HepG2 (cell line): ENCODE measurements at regions not wholly inside any gene's neighbourhood (a gene's known extent, or its start where the extent isn't known, plus 50 kb on each side); places are given as distances from the start of the nearest gene placed in this dataset.

ENCODE experiments used
- ATAC-seq: fragments of 200-7000 bp; cut with Tn5 transposase; 3 replicates; pipeline ENCODE4 v1.9.1; 2020; ENCODE audit warnings: mild to moderate bottlenecking, moderate library complexity
- BruUV-seq: library from RNA; stranded (reverse); fragments of 400-500 nt; replicated peaks from 2 replicates; lab custom pipeline; 2021; lab: Mats Ljungman, UMichigan
- CTCF ChIA-PET: fragments of 300-600 bp; formaldehyde crosslinking; extraction: SDS; loops from one replicate; lab custom pipeline; 2021; ENCODE audit warnings: low total read pairs, inconsistent platforms, low intra/inter-chr PET ratio; lab: Yijun Ruan, JAX
- POLR2A ChIA-PET: fragments of 350-600 bp; sonication (Branson Sonifier 250); formaldehyde crosslinking; loops from one replicate; lab custom pipeline; 2020; ENCODE audit warnings: antibody characterized with exemption, inconsistent platforms; lab: Yijun Ruan, JAX
- DNase-seq: peaks from one replicate; pipeline ENCODE4 v3.0.0-alpha.2; 2015; ENCODE audit warnings: low spot score
- FAIRE-seq: peaks from 3 replicates; lab custom pipeline; 2011; peaks lifted over from hg19 to GRCh38; lab: Jason Lieb, UNC
- H2AFZ ChIP-seq: one replicate; pipeline ENCODE4 v1.6.1; 2011; ENCODE audit warnings: low read length, inconsistent platforms
- H3K27ac ChIP-seq: fragments of 300-600 bp; 3 replicates; pipeline ENCODE4 v1.8.0; 2011; ENCODE audit warnings: mixed run types, mild to moderate bottlenecking, mixed read lengths, low read length, inconsistent platforms; ENCODE audit not compliant: insufficient read depth; ENCODE audit errors: extremely low read length
- H3K27me3 ChIP-seq, 2 experiments: fragments of 200-600 bp in 1 of 2; 2 replicates in 1 of 2; 3 replicates in 1 of 2; pipeline versions ENCODE4 v1.6.0 to v1.8.0; 2011; ENCODE audit warnings: low read length in 2 of 2, mild to moderate bottlenecking in 2 of 2, moderate library complexity in 2 of 2, inconsistent platforms in 1 of 2; ENCODE audit not compliant: insufficient read depth in 2 of 2, control insufficient read depth in 1 of 2
- H3K36me3 ChIP-seq, 2 experiments: fragments of 200-600 bp in 1 of 2; replicated peaks in 1 of 2; 2 replicates in 1 of 2; 3 replicates in 1 of 2; pipeline versions ENCODE4 v1.5.1 to v1.8.0; 2011; ENCODE audit warnings: low read length in 2 of 2, inconsistent platforms in 1 of 2; ENCODE audit not compliant: insufficient read depth in 2 of 2, control insufficient read depth in 1 of 2
- H3K4me1 ChIP-seq: 2 replicates; pipeline ENCODE4 v1.5.1; 2012; ENCODE audit warnings: low read length, inconsistent platforms; ENCODE audit not compliant: insufficient read depth
- H3K4me2 ChIP-seq: 2 replicates; pipeline ENCODE4 v1.6.0; 2011; ENCODE audit warnings: low read depth, low read length, inconsistent platforms
- H3K4me3 ChIP-seq, 3 experiments: fragments of 200-600 bp in 1 of 3; sonication (generic), shearing (Covaris generic) in 1 of 3; replicated peaks in 1 of 3; 2 replicates each; pipeline ENCODE4 v1.5.1; 2011 to 2016; ENCODE audit warnings: low read length in 3 of 3, inconsistent platforms in 2 of 3, low read depth in 2 of 3, mild to moderate bottlenecking in 2 of 3, control low read depth in 1 of 3, mixed read lengths in 1 of 3; ENCODE audit not compliant: insufficient read depth in 1 of 3
- H3K79me2 ChIP-seq: one replicate; pipeline ENCODE4 v1.6.1; 2011; ENCODE audit warnings: low read length, inconsistent platforms; ENCODE audit not compliant: insufficient read depth
- H3K9ac ChIP-seq: 2 replicates; pipeline ENCODE4 v1.6.0; 2011; ENCODE audit warnings: mild to moderate bottlenecking, low read depth, low read length, inconsistent platforms; ENCODE audit not compliant: insufficient read depth
- H3K9me3 ChIP-seq: 2 replicates; pipeline ENCODE4 v1.5.1; 2012; ENCODE audit warnings: mild to moderate bottlenecking, low read length
- H4K20me1 ChIP-seq: 2 replicates; pipeline ENCODE4 v1.6.0; 2011; ENCODE audit warnings: inconsistent platforms, mild to moderate bottlenecking, low read length, moderate library complexity; ENCODE audit not compliant: insufficient read depth
- ARID2 ChIP-seq: sonication (generic); formaldehyde crosslinking; IDR thresholded peaks from 2 replicates; pipeline ENCODE4 v1.8.1; 2022; ENCODE audit warnings: mild to moderate bottlenecking, missing genetic modification reagents, borderline replicate concordance
- DMAP1 ChIP-seq: IDR thresholded peaks from 2 replicates; pipeline ENCODE4 v1.6.1; 2016
- ELF1 ChIP-seq: sonication (generic); formaldehyde crosslinking; IDR thresholded peaks from 2 replicates; pipeline ENCODE4 v1.4.0; 2020; ENCODE audit warnings: missing genetic modification reagents
- FOXK2 ChIP-seq: fragments of 450-650 bp; IDR thresholded peaks from 2 replicates; pipeline ENCODE4 v1.6.1; 2016
- IRX3 ChIP-seq: sonication (generic); formaldehyde crosslinking; IDR thresholded peaks from 2 replicates; pipeline ENCODE4 v1.8.1; 2023; ENCODE audit warnings: mild to moderate bottlenecking, low read depth, missing genetic modification reagents, borderline replicate concordance
- MED13 ChIP-seq: sonication (generic); formaldehyde crosslinking; IDR thresholded peaks from 2 replicates; pipeline ENCODE4 v1.5.0; 2020; ENCODE audit warnings: missing genetic modification reagents
- PCBP1 ChIP-seq: fragments of 200-400 bp; formaldehyde crosslinking; IDR thresholded peaks from 2 replicates; pipeline ENCODE4 v1.6.1; 2017; ENCODE audit warnings: mild to moderate bottlenecking, low read depth, low read length, borderline replicate concordance
- PHF8 ChIP-seq: sonication (generic); formaldehyde crosslinking; IDR thresholded peaks from 2 replicates; pipeline ENCODE4 v1.5.0; 2020; ENCODE audit warnings: missing genetic modification reagents
- RNF2 ChIP-seq: fragments of 450-650 bp; conservative IDR thresholded peaks from 2 replicates; pipeline ENCODE4 v1.6.1; 2016; ENCODE audit warnings: low read depth
- SATB2 ChIP-seq: sonication (generic); formaldehyde crosslinking; IDR thresholded peaks from 2 replicates; pipeline ENCODE4 v1.5.0; 2020; ENCODE audit warnings: missing genetic modification reagents
- TP53 ChIP-seq: sonication (generic); formaldehyde crosslinking; conservative IDR thresholded peaks from 2 replicates; pipeline ENCODE4 v1.4.0; 2020; ENCODE audit warnings: missing genetic modification reagents
- ZBTB1 ChIP-seq: sonication (generic); formaldehyde crosslinking; IDR thresholded peaks from 2 replicates; pipeline ENCODE4 v1.4.0; 2020; ENCODE audit warnings: missing genetic modification reagents, borderline replicate concordance
- ZFP36L1 ChIP-seq: sonication (generic); formaldehyde crosslinking; IDR thresholded peaks from 2 replicates; pipeline ENCODE4 v1.8.0; 2022; ENCODE audit warnings: mild to moderate bottlenecking, missing genetic modification reagents, moderate library complexity
- ZNF20 ChIP-seq: sonication (generic); formaldehyde crosslinking; IDR thresholded peaks from 2 replicates; pipeline ENCODE4 v1.4.0; 2020; ENCODE audit warnings: mild to moderate bottlenecking, moderate library complexity, missing genetic modification reagents
- ZNF264 ChIP-seq: sonication (generic); formaldehyde crosslinking; IDR thresholded peaks from 2 replicates; pipeline ENCODE4 v1.4.0; 2020; ENCODE audit warnings: missing genetic modification reagents
- ZNF570 ChIP-seq: sonication (generic); formaldehyde crosslinking; IDR thresholded peaks from 2 replicates; pipeline ENCODE4 v1.4.0; 2020; ENCODE audit warnings: mild to moderate bottlenecking, missing genetic modification reagents, borderline replicate concordance
- WGBS: methylation state at CpG from one replicate; pipeline ENCODE4 v1.1.6; 2017; ENCODE audit warnings: low lambda C conversion rate; 5-methylcytosine and 5-hydroxymethylcytosine counted together
- in situ Hi-C: cut with HindIII; loops from 2 replicates; pipeline ENCODE4 v1.10.0; 2017; ENCODE audit warnings: low pct_unique_long_range_greater_than_20kb; ENCODE audit not compliant: extremely low pct_ligation_motif_present
- intact Hi-C: fragments of 100-400 bp; cut with micrococcal nuclease; formaldehyde crosslinking; loops from one replicate; pipeline ENCODE4 v1.10.0; 2022; ENCODE audit not compliant: unreplicated experiment
- TF ChIP-seq, protein P1 (sequence below), 2 experiments: IDR thresholded peaks; 2 replicates each; pipeline ENCODE4 v1.6.1; 2011 to 2012; ENCODE audit warnings: low read length in 2 of 2, borderline replicate concordance in 1 of 2, low read depth in 1 of 2, mild to moderate bottlenecking in 1 of 2, moderate library complexity in 1 of 2
- TF ChIP-seq, protein P2 (sequence below): sonication (generic); formaldehyde crosslinking; IDR thresholded peaks from 2 replicates; pipeline ENCODE4 v1.8.1; 2023; ENCODE audit warnings: mild to moderate bottlenecking, missing genetic modification reagents

DNA sequence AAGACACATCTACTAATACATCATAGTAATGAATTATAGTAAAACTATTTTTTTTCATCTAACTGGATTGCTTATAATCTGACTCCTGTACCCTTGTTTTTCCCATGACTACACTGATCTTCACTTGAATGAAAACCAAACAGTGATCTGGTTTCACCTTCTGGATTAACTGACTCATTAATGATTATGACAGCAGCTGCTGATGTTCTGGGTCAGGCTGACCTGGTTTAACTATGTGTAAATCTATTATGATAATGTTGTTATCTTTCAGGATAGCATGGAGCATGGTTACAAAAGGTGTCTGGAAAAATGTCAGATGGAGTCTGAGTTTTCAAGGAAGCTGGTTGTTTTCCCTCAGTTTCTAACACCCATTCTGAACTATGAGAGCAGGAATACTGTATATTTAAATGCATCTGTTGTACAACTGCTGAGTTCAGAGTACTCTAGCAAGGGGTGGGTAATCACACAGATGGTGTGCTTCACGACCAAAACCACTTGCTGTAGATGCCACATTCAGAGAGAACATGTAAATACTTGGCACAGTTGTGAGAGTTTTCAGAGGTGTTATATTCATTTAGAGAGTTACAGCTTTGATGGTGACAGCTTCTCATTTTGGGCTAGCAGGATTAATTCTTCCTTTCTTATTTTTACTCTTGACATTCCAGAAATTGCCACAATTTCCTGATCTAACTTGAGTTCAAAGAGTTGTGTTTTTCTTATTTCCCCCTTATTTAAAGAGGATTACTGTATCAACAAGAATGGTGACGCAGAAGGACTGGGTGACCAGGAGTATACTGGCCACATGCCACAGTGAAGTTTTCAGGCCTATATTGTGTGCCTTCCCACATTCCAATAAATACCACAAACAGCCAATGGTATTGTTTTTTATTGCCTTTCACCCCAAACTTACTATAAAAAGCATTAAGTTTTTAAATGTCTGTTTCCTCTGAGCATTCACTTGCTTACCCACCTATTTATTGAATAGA lies 249.7 kb upstream of the TET2 start:
- Histone ChIP-seq H4K20me1 (no peaks in the 10 kb centered on the region), H2AFZ (no peak overlapping the region), H3K9ac (no peak overlapping the region), H3K4me3 (no peak overlapping the region), H3K79me2 (no peaks in the 10 kb centered on the region), H3K4me1 (no peaks in the 10 kb centered on the region), H3K4me2 (no peak overlapping the region), H3K36me3 (no peaks in the 10 kb centered on the region), H3K9me3 (no peaks in the 10 kb centered on the region), H3K27ac (no peak overlapping the region), H3K27me3 (no peaks in the 10 kb centered on the region)
- TF ChIP-seq ZFP36L1 (no peak), PHF8 (CRISPR knock-in tag) (no peak), ELF1 (CRISPR knock-in tag) (no peak), DMAP1 (CRISPR knock-in tag) (no peak), MED13 (no peak), FOXK2 (no peak), PCBP1 (no peak), ARID2 (CRISPR knock-in tag) (no peak), ZNF20 (CRISPR knock-in tag) (no peak), ZNF264 (no peak), IRX3 (no peak), ZBTB1 (no peak), TP53 (no peak), ZNF570 (CRISPR knock-in tag) (no peak), RNF2 (no peak), SATB2 (CRISPR knock-in tag) (no peak)
- TF ChIP-seq, protein P1, sequence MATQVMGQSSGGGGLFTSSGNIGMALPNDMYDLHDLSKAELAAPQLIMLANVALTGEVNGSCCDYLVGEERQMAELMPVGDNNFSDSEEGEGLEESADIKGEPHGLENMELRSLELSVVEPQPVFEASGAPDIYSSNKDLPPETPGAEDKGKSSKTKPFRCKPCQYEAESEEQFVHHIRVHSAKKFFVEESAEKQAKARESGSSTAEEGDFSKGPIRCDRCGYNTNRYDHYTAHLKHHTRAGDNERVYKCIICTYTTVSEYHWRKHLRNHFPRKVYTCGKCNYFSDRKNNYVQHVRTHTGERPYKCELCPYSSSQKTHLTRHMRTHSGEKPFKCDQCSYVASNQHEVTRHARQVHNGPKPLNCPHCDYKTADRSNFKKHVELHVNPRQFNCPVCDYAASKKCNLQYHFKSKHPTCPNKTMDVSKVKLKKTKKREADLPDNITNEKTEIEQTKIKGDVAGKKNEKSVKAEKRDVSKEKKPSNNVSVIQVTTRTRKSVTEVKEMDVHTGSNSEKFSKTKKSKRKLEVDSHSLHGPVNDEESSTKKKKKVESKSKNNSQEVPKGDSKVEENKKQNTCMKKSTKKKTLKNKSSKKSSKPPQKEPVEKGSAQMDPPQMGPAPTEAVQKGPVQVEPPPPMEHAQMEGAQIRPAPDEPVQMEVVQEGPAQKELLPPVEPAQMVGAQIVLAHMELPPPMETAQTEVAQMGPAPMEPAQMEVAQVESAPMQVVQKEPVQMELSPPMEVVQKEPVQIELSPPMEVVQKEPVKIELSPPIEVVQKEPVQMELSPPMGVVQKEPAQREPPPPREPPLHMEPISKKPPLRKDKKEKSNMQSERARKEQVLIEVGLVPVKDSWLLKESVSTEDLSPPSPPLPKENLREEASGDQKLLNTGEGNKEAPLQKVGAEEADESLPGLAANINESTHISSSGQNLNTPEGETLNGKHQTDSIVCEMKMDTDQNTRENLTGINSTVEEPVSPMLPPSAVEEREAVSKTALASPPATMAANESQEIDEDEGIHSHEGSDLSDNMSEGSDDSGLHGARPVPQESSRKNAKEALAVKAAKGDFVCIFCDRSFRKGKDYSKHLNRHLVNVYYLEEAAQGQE (IDR thresholded peaks at IDR 0.05; ENCODE audit: borderline replicate concordance in 1 of 2, low read depth in 1 of 2, low read length in 2 of 2), result no peak
- TF ChIP-seq, protein P2, sequence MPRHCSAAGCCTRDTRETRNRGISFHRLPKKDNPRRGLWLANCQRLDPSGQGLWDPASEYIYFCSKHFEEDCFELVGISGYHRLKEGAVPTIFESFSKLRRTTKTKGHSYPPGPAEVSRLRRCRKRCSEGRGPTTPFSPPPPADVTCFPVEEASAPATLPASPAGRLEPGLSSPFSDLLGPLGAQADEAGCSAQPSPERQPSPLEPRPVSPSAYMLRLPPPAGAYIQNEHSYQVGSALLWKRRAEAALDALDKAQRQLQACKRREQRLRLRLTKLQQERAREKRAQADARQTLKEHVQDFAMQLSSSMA (CRISPR knock-in tag), result no peak
- BruUV-seq, result no TSS peak
- no peak for ATAC-seq
- ChIA-PET CTCF (no interaction called here), POLR2A (no interaction called here)
- in situ Hi-C loops, result no loop called here
- DNase-seq, result no peak
- WGBS, result 0% methylated on average over 1 of the region's 2 CpGs
- intact Hi-C loops, result no loop called here
- no peak for FAIRE-seq
